ENCODE measurements at regions not wholly inside any gene's neighbourhood (a gene's known extent, or its start where the extent isn't known, plus 50 kb on each side); places are given as distances from the start of the nearest gene placed in this dataset.
"Not testable (repeated sequence)": the region's sequence is repeated elsewhere in the genome, so short reads cannot be mapped to it uniquely, and the experiment has no call there.

DNA sequence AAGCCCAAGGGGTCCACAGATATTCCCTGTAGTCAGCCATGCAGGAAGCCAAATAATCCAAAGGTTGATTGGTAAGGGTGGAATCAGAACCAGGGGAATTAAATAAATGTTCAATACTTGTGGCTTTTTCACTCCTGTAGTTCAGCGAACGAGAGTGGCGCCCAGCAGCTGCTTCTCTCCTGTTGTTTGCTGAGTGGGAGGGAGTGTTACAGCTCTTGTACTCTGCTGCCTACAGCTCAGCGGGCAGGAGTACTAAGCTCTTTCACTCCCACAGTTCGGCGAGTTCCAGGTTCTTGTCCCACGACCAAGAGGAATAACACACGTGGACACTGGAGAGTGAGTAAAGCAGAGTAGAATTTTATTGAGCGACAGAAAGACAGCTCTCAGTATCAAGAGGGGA is 105.9 kb downstream of the MOBP start:
- H3K4me3 Mint-ChIP-seq, result no peak overlapping the region
- Histone ChIP-seq H4K20me1 (ENCODE audit: low read depth) (no peaks in the 10 kb centered on the region), H3F3A (ENCODE audit: low read depth) (peaks cover 7% of the 10 kb centered on the region), H3K27me3 (no peaks in the 10 kb centered on the region), H3K36me3 (no peaks in the 10 kb centered on the region), H3K4me3 (no peak overlapping the region), H3K79me2 (ENCODE audit: low read depth) (no peaks in the 10 kb centered on the region), H3K27ac (no peak overlapping the region), H3K9me3 (ENCODE audit: low read depth) (no peaks in the 10 kb centered on the region), H2AFZ (replicated peaks) (peak overlapping the region; percentile 89), H3K9ac (no peak overlapping the region), H3K4me1 (peaks cover 26% of the 10 kb centered on the region), H3K4me2 (no peak overlapping the region)
- peaks cover 6% of the 10 kb centered on the region for H3K4me1 Mint-ChIP-seq
- H3K36me3 Mint-ChIP-seq, result no peaks in the 10 kb centered on the region
- H3K27me3 Mint-ChIP-seq (ENCODE audit: insufficient read depth, low read depth), result peaks cover 2% of the 10 kb centered on the region
- no peak overlapping the region for H3K27ac Mint-ChIP-seq
- DNase-seq (ENCODE audit: low spot score), result no peak
- TF ChIP-seq EZH2 (IDR thresholded peaks at IDR 0.05) (no peak), EZH2phosphoT487 (IDR thresholded peaks at IDR 0.05) (no peak)
- TF ChIP-seq, protein P1, sequence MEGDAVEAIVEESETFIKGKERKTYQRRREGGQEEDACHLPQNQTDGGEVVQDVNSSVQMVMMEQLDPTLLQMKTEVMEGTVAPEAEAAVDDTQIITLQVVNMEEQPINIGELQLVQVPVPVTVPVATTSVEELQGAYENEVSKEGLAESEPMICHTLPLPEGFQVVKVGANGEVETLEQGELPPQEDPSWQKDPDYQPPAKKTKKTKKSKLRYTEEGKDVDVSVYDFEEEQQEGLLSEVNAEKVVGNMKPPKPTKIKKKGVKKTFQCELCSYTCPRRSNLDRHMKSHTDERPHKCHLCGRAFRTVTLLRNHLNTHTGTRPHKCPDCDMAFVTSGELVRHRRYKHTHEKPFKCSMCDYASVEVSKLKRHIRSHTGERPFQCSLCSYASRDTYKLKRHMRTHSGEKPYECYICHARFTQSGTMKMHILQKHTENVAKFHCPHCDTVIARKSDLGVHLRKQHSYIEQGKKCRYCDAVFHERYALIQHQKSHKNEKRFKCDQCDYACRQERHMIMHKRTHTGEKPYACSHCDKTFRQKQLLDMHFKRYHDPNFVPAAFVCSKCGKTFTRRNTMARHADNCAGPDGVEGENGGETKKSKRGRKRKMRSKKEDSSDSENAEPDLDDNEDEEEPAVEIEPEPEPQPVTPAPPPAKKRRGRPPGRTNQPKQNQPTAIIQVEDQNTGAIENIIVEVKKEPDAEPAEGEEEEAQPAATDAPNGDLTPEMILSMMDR (IDR thresholded peaks at IDR 0.05), result no peak
- no peaks in the 10 kb centered on the region for H3K9me3 Mint-ChIP-seq

DNA sequence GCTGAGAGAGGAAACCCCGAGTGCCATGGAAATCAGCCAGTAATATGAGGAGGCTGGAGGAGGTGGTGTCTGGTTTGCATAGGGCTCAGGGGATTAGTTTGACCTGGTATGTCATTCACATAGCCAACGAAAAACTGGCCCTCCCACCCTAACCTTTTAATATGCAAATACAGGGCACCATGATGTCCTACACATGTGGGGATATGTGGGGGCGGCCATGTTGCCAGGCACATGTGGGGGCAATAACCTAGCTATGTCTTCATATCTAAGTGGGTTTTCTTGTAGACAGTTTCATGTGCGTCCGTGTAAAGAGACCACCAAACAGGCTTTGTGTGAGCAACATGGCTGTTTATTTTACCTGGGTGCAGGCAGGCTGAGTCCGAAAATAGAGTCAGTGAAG is 110.1 kb downstream of the MOBP start:
- H3K4me1 Mint-ChIP-seq, result peaks cover 6% of the 10 kb centered on the region
- Histone ChIP-seq H3K27me3 (no peaks in the 10 kb centered on the region), H3F3A (ENCODE audit: low read depth) (peaks cover 7% of the 10 kb centered on the region), H3K4me2 (peak overlapping the region; percentile 34), H4K20me1 (ENCODE audit: low read depth) (no peaks in the 10 kb centered on the region), H3K4me3 (no peak overlapping the region), H3K36me3 (no peaks in the 10 kb centered on the region), H3K27ac (peak overlapping the region; percentile 71), H2AFZ (replicated peaks) (no peak overlapping the region), H3K9ac (no peak overlapping the region), H3K79me2 (ENCODE audit: low read depth) (no peaks in the 10 kb centered on the region), H3K4me1 (peaks cover 26% of the 10 kb centered on the region), H3K9me3 (ENCODE audit: low read depth) (no peaks in the 10 kb centered on the region)
- H3K4me3 Mint-ChIP-seq, result no peak overlapping the region
- no peak overlapping the region for H3K27ac Mint-ChIP-seq
- no peaks in the 10 kb centered on the region for H3K36me3 Mint-ChIP-seq
- H3K27me3 Mint-ChIP-seq (ENCODE audit: insufficient read depth, low read depth), result peaks cover 4% of the 10 kb centered on the region
- DNase-seq (ENCODE audit: low spot score), result peak; percentile 69
- H3K9me3 Mint-ChIP-seq, result no peaks in the 10 kb centered on the region
- TF ChIP-seq, protein P1 (IDR thresholded peaks at IDR 0.05), result no peak

DNA sequence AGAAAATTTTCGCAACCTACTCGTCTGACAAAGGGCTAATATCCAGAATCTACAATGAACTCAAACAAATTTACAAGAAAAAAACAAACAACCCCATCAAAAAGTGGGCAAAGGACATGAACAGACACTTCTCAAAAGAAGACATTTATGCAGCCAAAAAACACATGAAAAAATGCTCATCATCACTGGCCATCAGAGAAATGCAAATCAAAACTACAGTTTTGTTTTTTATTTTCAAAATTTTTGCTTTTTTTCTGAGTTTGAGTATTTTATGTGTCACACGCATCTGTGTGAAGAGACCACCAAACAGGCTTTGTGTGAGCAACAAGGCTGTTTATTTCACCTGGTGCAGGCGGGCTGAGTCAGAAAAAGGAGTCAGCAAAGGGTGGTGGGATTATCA is 118.7 kb downstream of the MOBP start:
- H3K4me1 Mint-ChIP-seq; DNase-seq (ENCODE audit: low spot score); H3K36me3 ChIP-seq; H3K9me3 ChIP-seq (ENCODE audit: low read depth); H3K9me3 Mint-ChIP-seq; H3K4me3 Mint-ChIP-seq; H2AFZ ChIP-seq (replicated peaks); H4K20me1 ChIP-seq (ENCODE audit: low read depth); H3F3A ChIP-seq (ENCODE audit: low read depth); H3K27me3 ChIP-seq; H3K4me1 ChIP-seq; H3K9ac ChIP-seq; H3K27me3 Mint-ChIP-seq (ENCODE audit: insufficient read depth, low read depth); H3K27ac ChIP-seq; H3K4me3 ChIP-seq; H3K36me3 Mint-ChIP-seq; H3K4me2 ChIP-seq; H3K79me2 ChIP-seq (ENCODE audit: low read depth); H3K27ac Mint-ChIP-seq: not testable (repeated sequence)

DNA sequence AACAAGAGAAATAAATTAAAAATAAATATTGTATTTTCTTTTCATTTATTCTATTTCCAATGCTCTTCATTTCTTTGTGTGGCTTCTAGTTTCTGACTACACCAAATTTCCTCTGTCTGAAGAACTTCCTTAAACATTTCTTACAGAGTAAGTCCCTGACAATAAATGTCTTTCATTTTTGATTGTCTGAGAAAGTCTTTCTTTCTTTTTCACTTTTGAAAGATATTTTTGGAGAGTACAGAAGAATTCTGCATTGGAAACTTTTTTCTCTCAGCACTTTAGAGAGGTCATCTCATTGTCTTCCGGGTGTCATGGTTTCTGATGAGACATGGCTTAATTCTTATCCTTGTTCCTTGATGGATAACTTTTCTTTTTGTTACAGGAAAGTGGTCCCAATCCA is 119.6 kb downstream of the MOBP start:
- Histone ChIP-seq H3K79me2 (ENCODE audit: low read depth) (no peaks in the 10 kb centered on the region), H3K4me2 (no peak overlapping the region), H3F3A (ENCODE audit: low read depth) (no peaks in the 10 kb centered on the region), H3K27me3 (no peaks in the 10 kb centered on the region), H3K27ac (no peak overlapping the region), H3K9me3 (ENCODE audit: low read depth) (no peaks in the 10 kb centered on the region), H2AFZ (replicated peaks) (no peak overlapping the region), H3K4me3 (no peak overlapping the region), H3K9ac (no peak overlapping the region), H3K36me3 (no peaks in the 10 kb centered on the region), H4K20me1 (ENCODE audit: low read depth) (no peaks in the 10 kb centered on the region), H3K4me1 (no peaks in the 10 kb centered on the region)
- Mint-ChIP-seq H3K27me3 (ENCODE audit: insufficient read depth, low read depth) (no peaks in the 10 kb centered on the region), H3K9me3 (peaks cover 2% of the 10 kb centered on the region), H3K27ac (no peak overlapping the region), H3K4me3 (no peak overlapping the region), H3K4me1 (no peaks in the 10 kb centered on the region), H3K36me3 (no peaks in the 10 kb centered on the region)
- TF ChIP-seq, protein P1 (IDR thresholded peaks at IDR 0.05), result no peak
- TF ChIP-seq EZH2phosphoT487 (IDR thresholded peaks at IDR 0.05) (no peak), EZH2 (IDR thresholded peaks at IDR 0.05) (no peak)
- DNase-seq (ENCODE audit: low spot score), result no peak

Data from neural progenitor cell (in vitro differentiated cells).